IMR-90 (cell line): ENCODE measurements at regions not wholly inside any gene's neighbourhood (a gene's known extent, or its start where the extent isn't known, plus 50 kb on each side); places are given as distances from the start of the nearest gene placed in this dataset.

ENCODE experiments used
- ATAC-seq: fragments of 200-7000 bp; cut with Tn5 transposase; 2 replicates; pipeline ENCODE4 v1.9.1; 2020; ENCODE audit warnings: low read depth, mild to moderate bottlenecking, moderate library complexity
- BruUV-seq: library from RNA; stranded (reverse); fragments of 400-500 nt; replicated peaks from 2 replicates; lab custom pipeline; 2021; lab: Mats Ljungman, UMichigan
- CTCF ChIA-PET: fragments of 300-600 bp; formaldehyde crosslinking; extraction: SDS; loops from one replicate; lab custom pipeline; 2021; ENCODE audit warnings: antibody characterized with exemption; lab: Yijun Ruan, JAX
- POLR2A ChIA-PET: fragments of 300-600 bp; sonication (Branson Sonifier 250); formaldehyde crosslinking; loops from one replicate; lab custom pipeline; 2022; ENCODE audit warnings: antibody characterized with exemption; ENCODE audit not compliant: unreplicated experiment; lab: Charles Lee
- DNase-seq: peaks from one replicate; pipeline ENCODE4 v3.0.0; 2013
- H2AFZ ChIP-seq: replicated peaks from 2 replicates; pipeline ENCODE3; 2013; ENCODE audit warnings: low read length, mild to moderate bottlenecking; ENCODE audit not compliant: poor library complexity
- H2AK5ac ChIP-seq: 2 replicates; pipeline ENCODE4 v1.6.1; 2013; ENCODE audit warnings: low read depth, low read length, inconsistent platforms
- H2AK9ac ChIP-seq: replicated peaks from 2 replicates; pipeline ENCODE3; 2013; ENCODE audit warnings: mild to moderate bottlenecking, low read depth, low read length, moderate library complexity; ENCODE audit not compliant: poor library complexity
- H2BK120ac ChIP-seq: 2 replicates; pipeline ENCODE4 v1.6.1; 2013; ENCODE audit warnings: low read depth, low read length, inconsistent platforms
- H2BK15ac ChIP-seq: 3 replicates; pipeline ENCODE4 v1.6.1; 2013; ENCODE audit warnings: low read depth, low read length, inconsistent platforms
- H2BK20ac ChIP-seq: 2 replicates; pipeline ENCODE4 v1.6.1; 2013; ENCODE audit warnings: low read depth, mild to moderate bottlenecking, inconsistent platforms, low read length, moderate library complexity
- H2BK5ac ChIP-seq: 2 replicates; pipeline ENCODE4 v1.6.1; 2013; ENCODE audit warnings: mild to moderate bottlenecking, low read depth, low read length, inconsistent platforms; ENCODE audit not compliant: poor library complexity, severe bottlenecking
- H3K14ac ChIP-seq: replicated peaks from 2 replicates; pipeline ENCODE4 v1.6.1; 2013; ENCODE audit warnings: low read depth, low read length, inconsistent platforms
- H3K18ac ChIP-seq: 2 replicates; pipeline ENCODE4 v1.6.1; 2013; ENCODE audit warnings: low read depth, low read length, control low read depth
- H3K23ac ChIP-seq: 2 replicates; pipeline ENCODE4 v1.6.1; 2013; ENCODE audit warnings: low read depth, low read length, inconsistent platforms
- H3K27ac ChIP-seq: 2 replicates; pipeline ENCODE4 v1.5.1; 2013; ENCODE audit warnings: mild to moderate bottlenecking, control low read depth, low read length; ENCODE audit not compliant: insufficient read depth
- H3K27me3 ChIP-seq: 2 replicates; pipeline ENCODE4 v1.6.1; 2013; ENCODE audit warnings: low read length; ENCODE audit not compliant: control insufficient read depth, insufficient read depth
- H3K36me3 ChIP-seq: 2 replicates; pipeline ENCODE4 v1.6.1; 2013; ENCODE audit warnings: low read length, mixed read lengths; ENCODE audit not compliant: control insufficient read depth, insufficient read depth
- H3K4ac ChIP-seq: 2 replicates; pipeline ENCODE4 v1.6.1; 2013; ENCODE audit warnings: low read depth, low read length, inconsistent platforms
- H3K4me1 ChIP-seq: 2 replicates; pipeline ENCODE4 v1.6.1; 2013; ENCODE audit warnings: low read length, mixed read lengths; ENCODE audit not compliant: control insufficient read depth, insufficient read depth
- H3K4me2 ChIP-seq: 2 replicates; pipeline ENCODE4 v1.6.1; 2013; ENCODE audit warnings: low read depth, mild to moderate bottlenecking, control low read depth, low read length, moderate library complexity
- H3K4me3 ChIP-seq: 2 replicates; pipeline ENCODE4 v1.5.1; 2013; ENCODE audit warnings: low read depth, mild to moderate bottlenecking, control low read depth, low read length, moderate library complexity; ENCODE audit not compliant: insufficient read depth
- H3K56ac ChIP-seq: 2 replicates; pipeline ENCODE4 v1.6.1; 2013; ENCODE audit warnings: low read length, inconsistent platforms; ENCODE audit not compliant: insufficient read depth; ENCODE audit errors: extremely low read depth
- H3K79me1 ChIP-seq, 2 experiments: 2 replicates each; pipeline ENCODE4 v1.6.1; 2013; ENCODE audit warnings: low read length in 2 of 2, inconsistent platforms in 1 of 2, low read depth in 1 of 2
- H3K9ac ChIP-seq: 2 replicates; pipeline ENCODE4 v1.6.1; 2013; ENCODE audit warnings: low read depth, low read length, control low read depth
- H3K9me1 ChIP-seq: 2 replicates; pipeline ENCODE4 v1.6.1; 2013; ENCODE audit warnings: low read length, inconsistent platforms; ENCODE audit not compliant: insufficient read depth
- H3K9me3 ChIP-seq: 2 replicates; pipeline ENCODE4 v1.6.1; 2013; ENCODE audit warnings: low read length; ENCODE audit not compliant: control insufficient read depth, insufficient read depth
- H4K20me1 ChIP-seq: 2 replicates; pipeline ENCODE4 v1.6.1; 2013; ENCODE audit warnings: low read length, inconsistent platforms; ENCODE audit not compliant: insufficient read depth
- H4K5ac ChIP-seq: 2 replicates; pipeline ENCODE4 v1.6.1; 2013; ENCODE audit warnings: mild to moderate bottlenecking, low read depth, low read length, control low read depth
- H4K8ac ChIP-seq, 2 experiments: 2 replicates each; pipeline ENCODE4 v1.6.1; 2013; ENCODE audit warnings: low read depth in 2 of 2, low read length in 2 of 2, control low read depth in 1 of 2, inconsistent platforms in 1 of 2
- H4K91ac ChIP-seq: 2 replicates; pipeline ENCODE4 v1.6.1; 2013; ENCODE audit warnings: low read depth, low read length, inconsistent platforms; ENCODE audit not compliant: insufficient read depth
- BHLHE40 ChIP-seq: fragments of 150-350 bp; IDR thresholded peaks from 2 replicates; pipeline ENCODE4 v1.6.1; 2016; ENCODE audit warnings: mild to moderate bottlenecking, low read depth, low read length
- CEBPB ChIP-seq: IDR thresholded peaks from 2 replicates; pipeline ENCODE4 v1.6.1; 2012; ENCODE audit warnings: low read depth, low read length, improper control_type of control experiment
- CHD1 ChIP-seq: IDR thresholded peaks from 2 replicates; pipeline ENCODE4 v1.6.1; 2012; ENCODE audit warnings: low read depth, low read length, improper control_type of control experiment
- MAFK ChIP-seq: IDR thresholded peaks from 2 replicates; pipeline ENCODE4 v1.6.1; 2012; ENCODE audit warnings: low read depth, low read length, improper control_type of control experiment
- POLR2A ChIP-seq: IDR thresholded peaks from 2 replicates; pipeline ENCODE4 v1.6.1; 2012; ENCODE audit warnings: mild to moderate bottlenecking, low read depth, low read length
- RAD21 ChIP-seq: IDR thresholded peaks from 2 replicates; pipeline ENCODE4 v1.6.1; 2012; ENCODE audit warnings: low read length, improper control_type of control experiment
- RCOR1 ChIP-seq: IDR thresholded peaks from 2 replicates; pipeline ENCODE4 v1.6.1; 2012; ENCODE audit warnings: mild to moderate bottlenecking, low read length, improper control_type of control experiment; ENCODE audit not compliant: insufficient replicate concordance
- WGBS, 2 experiments: methylation state at CpG; one replicate each; pipeline versions ENCODE4 v1.1.5 to v1.1.7; 2013; ENCODE audit warnings: missing lambda C conversion rate in 2 of 2; ENCODE audit not compliant: insufficient read length in 1 of 2; ENCODE audit errors: extremely low coverage in 2 of 2; 5-methylcytosine and 5-hydroxymethylcytosine counted together
- dilution Hi-C: fragments of 300-500 bp; cut with HindIII; formaldehyde crosslinking; loops from one replicate; pipeline ENCODE4 v1.14.3; 2018; ENCODE audit warnings: low sequenced_read_pairs; ENCODE audit not compliant: unreplicated experiment
- in situ Hi-C: fragments of 300-500 bp; cut with MboI; formaldehyde crosslinking; loops from 3 replicates; pipeline ENCODE4 v1.14.3; 2019; ENCODE audit warnings: low sequenced_read_pairs, inconsistent platforms, mixed read lengths
- intact Hi-C: fragments of 100-400 bp; cut with micrococcal nuclease; formaldehyde crosslinking; loops from 2 replicates; pipeline ENCODE4 v1.10.0; 2022
- TF ChIP-seq, protein P1 (sequence below): fragments of 150-350 bp; IDR thresholded peaks from 2 replicates; pipeline ENCODE4 v1.6.1; 2016; ENCODE audit warnings: low read depth, mild to moderate bottlenecking, low read length, moderate library complexity, borderline replicate concordance

DNA sequence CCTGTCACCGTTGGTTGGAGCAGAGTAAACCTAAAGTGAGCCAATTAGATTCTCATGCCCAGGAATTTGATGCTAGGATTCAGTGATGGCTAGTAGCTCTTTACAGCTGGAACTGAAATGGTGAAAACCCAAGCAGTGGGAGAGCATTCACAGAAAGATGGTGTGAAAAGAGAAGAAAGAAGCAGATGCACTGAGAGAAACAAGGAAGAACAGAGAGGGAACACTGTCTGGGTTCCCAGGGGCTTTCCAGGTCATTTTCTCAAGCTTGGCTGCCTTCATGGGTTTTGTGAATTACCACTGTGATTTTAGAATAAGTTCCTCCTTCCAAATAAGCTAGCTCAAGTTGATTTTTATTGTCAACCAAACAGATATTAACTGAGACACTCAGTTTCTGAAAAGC is 104.1 kb upstream of the AKIRIN2 start:
- dilution Hi-C loops, result no loop called here
- Histone ChIP-seq H3K4ac (no peak overlapping the region), H4K20me1 (no peaks in the 10 kb centered on the region), H3K4me3 (no peak overlapping the region), H2AK9ac (no peak overlapping the region), H3K27ac (no peak overlapping the region), H4K8ac (no peak overlapping the region), H3K14ac (no peak overlapping the region), H4K91ac (no peak overlapping the region), H2BK20ac (no peak overlapping the region), H3K79me1 (no peaks in the 10 kb centered on the region), H3K9ac (no peak overlapping the region), H3K9me3 (no peaks in the 10 kb centered on the region), H3K56ac (no peak overlapping the region), H2BK15ac (no peak overlapping the region), H3K36me3 (no peaks in the 10 kb centered on the region), H3K9me1 (no peaks in the 10 kb centered on the region), H3K4me2 (no peak overlapping the region), H3K27me3 (no peaks in the 10 kb centered on the region), H4K5ac (no peak overlapping the region), H2AFZ (no peak overlapping the region), H2BK5ac (no peak overlapping the region), H3K18ac (no peak overlapping the region), H3K23ac (no peak overlapping the region), H2AK5ac (no peak overlapping the region), H2BK120ac (no peak overlapping the region), H3K4me1 (no peaks in the 10 kb centered on the region)
- TF ChIP-seq BHLHE40 (no peak), MAFK (no peak), RCOR1 (no peak), POLR2A (no peak), RAD21 (no peak), CEBPB (no peak), CHD1 (no peak)
- TF ChIP-seq, protein P1, sequence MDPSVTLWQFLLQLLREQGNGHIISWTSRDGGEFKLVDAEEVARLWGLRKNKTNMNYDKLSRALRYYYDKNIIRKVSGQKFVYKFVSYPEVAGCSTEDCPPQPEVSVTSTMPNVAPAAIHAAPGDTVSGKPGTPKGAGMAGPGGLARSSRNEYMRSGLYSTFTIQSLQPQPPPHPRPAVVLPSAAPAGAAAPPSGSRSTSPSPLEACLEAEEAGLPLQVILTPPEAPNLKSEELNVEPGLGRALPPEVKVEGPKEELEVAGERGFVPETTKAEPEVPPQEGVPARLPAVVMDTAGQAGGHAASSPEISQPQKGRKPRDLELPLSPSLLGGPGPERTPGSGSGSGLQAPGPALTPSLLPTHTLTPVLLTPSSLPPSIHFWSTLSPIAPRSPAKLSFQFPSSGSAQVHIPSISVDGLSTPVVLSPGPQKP, result no peak
- ChIA-PET POLR2A (no interaction called here), CTCF (interaction anchor here (0.6 to 1.7 kb wide), 2 partner anchors 12 to 141 kb away, joined by 3 to 9 read pairs; no protein-coding TSS in a partner anchor)
- in situ Hi-C loops, result no loop called here
- WGBS, 2 experiments, result no CpG with 5 or more reads among the region's 1 CpG
- ATAC-seq, result no peak
- intact Hi-C loops, result no loop called here
- BruUV-seq, result no TSS peak
- no peak for DNase-seq
